K562 (cell line): ENCODE measurements at regions not wholly inside any gene's neighbourhood (a gene's known extent, or its start where the extent isn't known, plus 50 kb on each side); places are given as distances from the start of the nearest gene placed in this dataset.

Experiments used
- ATF4 ChIP-seq: fragments of 450-650 bp; formaldehyde crosslinking; IDR thresholded peaks from 2 replicates; pipeline ENCODE4 v1.4.0; 2022; ENCODE audit warnings: mild to moderate bottlenecking, moderate library complexity
- CBFB ChIP-seq: sonication (generic); formaldehyde crosslinking; IDR thresholded peaks from 2 replicates; pipeline ENCODE4 v1.4.0; 2020; ENCODE audit warnings: mild to moderate bottlenecking, missing genetic modification reagents
- CHAMP1 ChIP-seq: fragments of 450-650 bp; IDR thresholded peaks from 2 replicates; pipeline ENCODE4 v1.6.1; 2016; ENCODE audit warnings: mild to moderate bottlenecking
- CHD2 ChIP-seq: IDR thresholded peaks from 2 replicates; pipeline ENCODE4 v1.6.1; 2011; ENCODE audit warnings: low read depth, low read length
- CSDE1 ChIP-seq, 2 experiments: fragments of 450-650 bp; IDR thresholded peaks; 2 replicates each; pipeline ENCODE4 v1.6.1; 2016; ENCODE audit warnings: mild to moderate bottlenecking in 1 of 2
- ELK1 ChIP-seq: sonication (generic); formaldehyde crosslinking; IDR thresholded peaks from 2 replicates; pipeline ENCODE4 v1.8.1; 2022; ENCODE audit warnings: missing genetic modification reagents
- FOXM1 ChIP-seq, 2 experiments: fragments of 450-650 bp in 1 of 2; sonication (generic) in 1 of 2; formaldehyde crosslinking in 1 of 2; IDR thresholded peaks; 2 replicates each; pipeline versions ENCODE4 v1.6.1 to v1.9.0; 2017 to 2022; ENCODE audit warnings: low read depth in 2 of 2, mild to moderate bottlenecking in 2 of 2, missing genetic modification reagents in 1 of 2, moderate library complexity in 1 of 2
- HMGXB4 ChIP-seq: sonication (generic); formaldehyde crosslinking; IDR thresholded peaks from 2 replicates; pipeline ENCODE4 v1.8.1; 2023; ENCODE audit warnings: mild to moderate bottlenecking, missing genetic modification reagents
- KLF1 ChIP-seq: fragments of 450-650 bp; IDR thresholded peaks from 2 replicates; pipeline ENCODE4 v1.6.1; 2016; ENCODE audit warnings: missing genetic modification characterization, missing compliant biosample characterization
- POLR3G ChIP-seq: IDR thresholded peaks from 2 replicates; pipeline ENCODE4 v1.6.1; 2011; ENCODE audit not compliant: insufficient read length, insufficient replicate concordance; ENCODE audit errors: extremely low read depth
- POU5F1 ChIP-seq: fragments of 150-350 bp; IDR thresholded peaks from 2 replicates; pipeline ENCODE4 v1.6.1; 2014; ENCODE audit warnings: borderline replicate concordance, low read length, low read depth, mild to moderate bottlenecking; ENCODE audit not compliant: partially characterized antibody
- PURB ChIP-seq: sonication (generic); formaldehyde crosslinking; IDR thresholded peaks from 2 replicates; pipeline ENCODE4 v1.9.0; 2021; ENCODE audit warnings: low read depth, mild to moderate bottlenecking, missing genetic modification reagents
- RB1 ChIP-seq: fragments of 450-650 bp; IDR thresholded peaks from 2 replicates; pipeline ENCODE4 v1.6.1; 2017; ENCODE audit warnings: low read depth, mild to moderate bottlenecking
- SMARCB1 ChIP-seq: IDR thresholded peaks from 2 replicates; pipeline ENCODE4 v1.6.1; 2011; ENCODE audit warnings: improper control_type of control experiment, low read depth; ENCODE audit not compliant: insufficient read length
- SRF ChIP-seq, 2 experiments: fragments of 250-450, 450-650 bp in 1 of 2; sonication (Bioruptor Pico) in 1 of 2; sonication (generic) in 1 of 2; formaldehyde crosslinking; IDR thresholded peaks; 2 replicates each; pipeline versions ENCODE4 v1.5.0 to v1.5.1; 2020 to 2022; ENCODE audit warnings: mild to moderate bottlenecking in 1 of 2, missing genetic modification reagents in 1 of 2
- ZBTB49 ChIP-seq: sonication (generic); formaldehyde crosslinking; IDR thresholded peaks from 2 replicates; pipeline ENCODE4 v1.8.0; 2022; ENCODE audit warnings: missing genetic modification reagents, mild to moderate bottlenecking, borderline replicate concordance
- ZFP36 ChIP-seq: fragments of 150-350 bp; IDR thresholded peaks from 2 replicates; pipeline ENCODE4 v1.6.1; 2018; ENCODE audit warnings: low read length, low read depth; ENCODE audit not compliant: partially characterized antibody
- ZNF165 ChIP-seq: fragments of 250-450 bp; sonication (Bioruptor Pico); IDR thresholded peaks from 2 replicates; pipeline ENCODE4 v1.4.0; 2020; ENCODE audit warnings: borderline replicate concordance
- ZNF184 ChIP-seq: sonication (generic); formaldehyde crosslinking; IDR thresholded peaks from 2 replicates; pipeline ENCODE4 v1.5.0; 2020; ENCODE audit warnings: missing genetic modification reagents
- ZNF311 ChIP-seq: fragments of 250-450 bp; sonication (Bioruptor Pico); IDR thresholded peaks from 2 replicates; pipeline ENCODE4 v1.4.0; 2020; ENCODE audit warnings: mild to moderate bottlenecking, moderate library complexity
- ZNF551 ChIP-seq: fragments of 250-450 bp; sonication (Bioruptor Pico); IDR thresholded peaks from 2 replicates; pipeline ENCODE4 v1.5.0; 2021; ENCODE audit warnings: mild to moderate bottlenecking, moderate library complexity

- TF ChIP-seq ELK1 (CRISPR knock-in tag) (no peak), ZNF184 (CRISPR knock-in tag) (no peak), ZNF311 (CRISPR knock-in tag) (no peak), ZBTB49 (CRISPR knock-in tag) (no peak), SRF (CRISPR knock-in tag; IDR thresholded peaks at IDR 0.05) (peak in 1 of 2 experiments; percentile 55; a peak in 1 of 4 replicates), PURB (no peak), SMARCB1 (no peak), CBFB (CRISPR knock-in tag) (no peak), CHD2 (no peak), POLR3G (no peak), RB1 (no peak), ZFP36 (peak; percentile 58), CSDE1 (IDR thresholded peaks at IDR 0.05) (no peak), ATF4 (CRISPR knock-in tag) (no peak), CHAMP1 (0 out of 2 replicates have a peak, but pooled peaks have one; percentile 14), FOXM1 (IDR thresholded peaks at IDR 0.05; ENCODE audit: low read depth) (peak; percentile 24; the same call in 1 of the 2 replicates), FOXM1 (CRISPR knock-in tag; IDR thresholded peaks at IDR 0.05; ENCODE audit: low read depth) (no peak), POU5F1 (no peak), ZNF551 (CRISPR knock-in tag) (no peak), ZNF165 (CRISPR knock-in tag) (no peak), HMGXB4 (CRISPR knock-in tag) (no peak), KLF1 (tag) (0 out of 2 replicates have a peak, but pooled peaks have one; percentile 24)
Measured at GRCh38 chr6:15730442-15730841, 67.6 kb upstream of the DTNBP1 start (continued).
